HEK293T (cell line): ENCODE measurements at regions not wholly inside any gene's neighbourhood (a gene's known extent, or its start where the extent isn't known, plus 50 kb on each side); places are given as distances from the start of the nearest gene placed in this dataset.

Experiments used
- CTCF ChIA-PET: fragments of 350-600 bp; formaldehyde crosslinking; extraction: SDS; loops from one replicate; lab custom pipeline; 2021; ENCODE audit warnings: antibody characterized with exemption, inconsistent platforms; lab: Yijun Ruan, JAX
- POLR2A ChIA-PET: fragments of 350-600 bp; formaldehyde crosslinking; extraction: SDS; loops from one replicate; lab custom pipeline; 2020; ENCODE audit warnings: antibody characterized with exemption, inconsistent platforms; lab: Yijun Ruan, JAX
- DNase-seq: peaks from one replicate; pipeline ENCODE4 v3.0.0; 2012; ENCODE audit warnings: mixed read lengths; ENCODE audit errors: extremely low spot score
- ARNT ChIP-seq: fragments of 450-650 bp; IDR thresholded peaks from 2 replicates; pipeline ENCODE4 v1.6.1; 2017; ENCODE audit warnings: mild to moderate bottlenecking
- BHLHE40 ChIP-seq: fragments of 450-650 bp; IDR thresholded peaks from 2 replicates; pipeline ENCODE4 v1.6.1; 2016; ENCODE audit warnings: mild to moderate bottlenecking, moderate library complexity, borderline replicate concordance
- CTBP1 ChIP-seq: fragments of 450-650 bp; IDR thresholded peaks from 2 replicates; pipeline ENCODE4 v1.6.1; 2016; ENCODE audit warnings: borderline replicate concordance
- ELF4 ChIP-seq: fragments of 450-650 bp; IDR thresholded peaks from 2 replicates; pipeline ENCODE4 v1.6.1; 2017; ENCODE audit warnings: antibody characterized with exemption
- FOXA1 ChIP-seq: fragments of 450-650 bp; IDR thresholded peaks from 2 replicates; pipeline ENCODE4 v1.6.1; 2016; ENCODE audit warnings: mild to moderate bottlenecking
- FOXK2 ChIP-seq: fragments of 450-650 bp; IDR thresholded peaks from 2 replicates; pipeline ENCODE4 v1.6.1; 2016; ENCODE audit warnings: mild to moderate bottlenecking
- FOXM1 ChIP-seq: fragments of 450-650 bp; IDR thresholded peaks from 2 replicates; pipeline ENCODE4 v1.6.1; 2017; ENCODE audit warnings: mild to moderate bottlenecking, borderline replicate concordance
- HDGF ChIP-seq: fragments of 450-650 bp; IDR thresholded peaks from 2 replicates; pipeline ENCODE4 v1.6.1; 2017; ENCODE audit warnings: antibody characterized with exemption, borderline replicate concordance
- L3MBTL2 ChIP-seq: fragments of 450-650 bp; conservative IDR thresholded peaks from 2 replicates; pipeline ENCODE4 v1.6.1; 2016; ENCODE audit warnings: mild to moderate bottlenecking
- LEF1 ChIP-seq: fragments of 450-650 bp; IDR thresholded peaks from 2 replicates; pipeline ENCODE4 v1.6.1; 2017; ENCODE audit warnings: mild to moderate bottlenecking, borderline replicate concordance
- NFRKB ChIP-seq: fragments of 450-650 bp; IDR thresholded peaks from 2 replicates; pipeline ENCODE4 v1.6.1; 2016; ENCODE audit warnings: mild to moderate bottlenecking, moderate library complexity
- PKNOX1 ChIP-seq: fragments of 450-650 bp; IDR thresholded peaks from 2 replicates; pipeline ENCODE4 v1.6.1; 2016
- SP1 ChIP-seq: fragments of 450-650 bp; IDR thresholded peaks from 2 replicates; pipeline ENCODE4 v1.6.1; 2017
- SUZ12 ChIP-seq: fragments of 450-650 bp; IDR thresholded peaks from 2 replicates; pipeline ENCODE4 v1.6.1; 2016; ENCODE audit warnings: mild to moderate bottlenecking
- TARDBP ChIP-seq: fragments of 450-650 bp; IDR thresholded peaks from 2 replicates; pipeline ENCODE4 v1.6.1; 2016
- ZNF384 ChIP-seq: fragments of 450-650 bp; IDR thresholded peaks from 2 replicates; pipeline ENCODE4 v1.6.1; 2016

- TF ChIP-seq SUZ12 (no peak), HDGF (no peak), ZNF384 (no peak), ELF4 (no peak), FOXM1 (no peak)
- ChIA-PET POLR2A (no interaction called here), CTCF (no interaction called here)
- DNase-seq, result no peak
These were observed 523.1 kb downstream of the MID1IP1 start for GRCh38 chrX:39324233-39324930.

GRCh38 chrX:39327255-39327654 is 526.0 kb downstream of the MID1IP1 start:
- no peak for DNase-seq
- ChIA-PET POLR2A (no interaction called here), CTCF (no interaction called here)
- TF ChIP-seq BHLHE40 (no peak), FOXA1 (no peak), CTBP1 (no peak), ARNT (no peak), NFRKB (no peak), SUZ12 (no peak)

GRCh38 chrX:39327705-39328104 is 526.4 kb downstream of the MID1IP1 start:
- CTCF ChIA-PET, result no interaction called here
- DNase-seq, result no peak
- POLR2A ChIA-PET, result no interaction called here
- TF ChIP-seq FOXM1, result no peak
- no peak for TF ChIP-seq ELF4
- no peak for TF ChIP-seq NFRKB
- no peak for TF ChIP-seq TARDBP
- no peak for TF ChIP-seq ARNT
- TF ChIP-seq L3MBTL2, result no peak
- TF ChIP-seq FOXA1, result no peak
- no peak for TF ChIP-seq BHLHE40
- TF ChIP-seq HDGF, result no peak

- ChIA-PET POLR2A (no interaction called here), CTCF (no interaction called here)
- no peak for DNase-seq
- TF ChIP-seq CTBP1, result no peak
- TF ChIP-seq LEF1, result no peak
- no peak for TF ChIP-seq NFRKB
- TF ChIP-seq ARNT, result no peak
- TF ChIP-seq ELF4, result no peak
- no peak for TF ChIP-seq SP1
- TF ChIP-seq FOXA1, result no peak
- no peak for TF ChIP-seq ZNF384
- no peak for TF ChIP-seq SUZ12
- TF ChIP-seq BHLHE40, result no peak
- TF ChIP-seq FOXM1, result no peak
- no peak for TF ChIP-seq PKNOX1
- no peak for TF ChIP-seq L3MBTL2
- TF ChIP-seq HDGF, result no peak
These were observed 527.4 kb downstream of the MID1IP1 start for GRCh38 chrX:39328661-39329060.

GRCh38 chrX:39331082-39331704 is 529.9 kb downstream of the MID1IP1 start:
- no peak for TF ChIP-seq FOXK2
- TF ChIP-seq L3MBTL2, result no peak
- TF ChIP-seq ELF4, result no peak
- no peak for TF ChIP-seq HDGF
- no peak for TF ChIP-seq ARNT
- TF ChIP-seq TARDBP, result no peak
- ChIA-PET POLR2A (no interaction called here), CTCF (no interaction called here)
- DNase-seq, result no peak

GRCh38 chrX:39333451-39333850 is 532.2 kb downstream of the MID1IP1 start:
- CTCF ChIA-PET, result no interaction called here
- POLR2A ChIA-PET, result no interaction called here

GRCh38 chrX:39335513-39336235 is 534.4 kb downstream of the MID1IP1 start:
- TF ChIP-seq L3MBTL2, result no peak
- TF ChIP-seq TARDBP, result no peak
- TF ChIP-seq FOXK2, result no peak
- no peak for TF ChIP-seq LEF1
- no peak for TF ChIP-seq FOXA1
- TF ChIP-seq SUZ12, result no peak
- no peak for TF ChIP-seq ZNF384
- no peak for TF ChIP-seq FOXM1
- TF ChIP-seq CTBP1, result no peak
- TF ChIP-seq SP1, result no peak
- TF ChIP-seq BHLHE40, result no peak
- TF ChIP-seq ARNT, result no peak
- TF ChIP-seq HDGF, result no peak
- TF ChIP-seq NFRKB, result no peak
- TF ChIP-seq ELF4, result no peak
- ChIA-PET CTCF (no interaction called here), POLR2A (no interaction called here)
- no peak for DNase-seq

More at GRCh38 chrX:39333451-39333850, 532.2 kb downstream of the MID1IP1 start:
- no peak for DNase-seq
- no peak for TF ChIP-seq NFRKB
- no peak for TF ChIP-seq SUZ12
- no peak for TF ChIP-seq PKNOX1
- TF ChIP-seq FOXK2, result no peak
